ENCODE measurements at regions not wholly inside any gene's neighbourhood (a gene's known extent, or its start where the extent isn't known, plus 50 kb on each side); places are given as distances from the start of the nearest gene placed in this dataset.

GRCh38 chr4:116066711-116067245, 953.4 kb upstream of the NDST4 start:
- no peak overlapping the region for H3K27ac ChIP-seq
- WGBS, 2 donors (ENCODE audit: low coverage in 1 of 2), result 76% methylated on average over 5 of the region's 5 CpGs; no CpG with 5 or more reads in 1 of the 2 donors
- intact Hi-C loops (cut with DNase I; ENCODE audit: low total_unique reads), result no loop called here

DNA sequence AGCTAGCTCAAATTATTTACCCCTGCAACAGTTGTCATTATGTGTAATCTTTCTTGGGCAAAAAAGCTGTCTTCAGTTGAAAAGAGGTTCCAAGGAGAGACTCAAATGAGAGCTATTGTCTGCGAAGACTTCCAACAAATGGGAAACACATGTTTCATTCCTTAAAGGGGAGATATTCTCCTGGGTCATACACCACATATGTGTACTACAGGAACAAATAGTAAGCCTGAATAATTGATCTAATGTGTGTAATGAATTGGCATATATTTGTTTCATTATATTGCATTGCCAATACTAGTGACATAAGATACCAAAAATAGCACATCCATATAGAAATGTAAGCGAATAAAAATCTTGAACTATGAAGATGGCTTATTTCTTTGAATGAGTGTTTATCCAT, 950.9 kb upstream of the NDST4 start:
- H3K4me1 ChIP-seq, result no peaks in the 10 kb centered on the region
- intact Hi-C loops (cut with DNase I; ENCODE audit: low total_unique reads), result no loop called here
- no peak for TF ChIP-seq POLR2AphosphoS5 (IDR thresholded peaks at IDR 0.05)
- no peak for TF ChIP-seq CTCF (IDR thresholded peaks at IDR 0.05)
- no peak for TF ChIP-seq EP300 (IDR thresholded peaks at IDR 0.05; ENCODE audit: low read depth)
- no peak for TF ChIP-seq POLR2A (IDR thresholded peaks at IDR 0.05)
- no peak for DNase-seq
- no peaks in the 10 kb centered on the region for H3K9me3 ChIP-seq
- H3K27ac ChIP-seq, result no peak overlapping the region
- H3K36me3 ChIP-seq, result no peaks in the 10 kb centered on the region
- no peaks in the 10 kb centered on the region for H3K27me3 ChIP-seq
- WGBS, 2 donors (ENCODE audit: low coverage in 1 of 2), result 82 to 86% methylated on average over 2 of the region's 2 CpGs
- no peak overlapping the region for H3K4me3 ChIP-seq
- in situ Hi-C loops (cut with MboI; ENCODE audit: low pct_ligation_motif_present in 1 of 4, low pct_unique_long_range_greater_than_20kb in 1 of 4, low sequenced_read_pairs in 3 of 4), result no loop called here

More at GRCh38 chr4:116066711-116067245, 953.4 kb upstream of the NDST4 start:
- TF ChIP-seq POLR2A (IDR thresholded peaks at IDR 0.05), result no peak
- in situ Hi-C loops (cut with MboI; ENCODE audit: low pct_ligation_motif_present in 1 of 4, low pct_unique_long_range_greater_than_20kb in 1 of 4, low sequenced_read_pairs in 3 of 4), result no loop called here
- Histone ChIP-seq H3K9me3 (no peaks in the 10 kb centered on the region), H3K4me3 (no peak overlapping the region), H3K27me3 (no peaks in the 10 kb centered on the region), H3K36me3 (no peaks in the 10 kb centered on the region), H3K4me1 (no peaks in the 10 kb centered on the region)
- no peak for DNase-seq

- no peak for TF ChIP-seq POLR2A (IDR thresholded peaks at IDR 0.05)
- no peak for TF ChIP-seq POLR2AphosphoS5 (IDR thresholded peaks at IDR 0.05)
- no peak for TF ChIP-seq EP300 (IDR thresholded peaks at IDR 0.05; ENCODE audit: low read depth)
- no peak for TF ChIP-seq CTCF (IDR thresholded peaks at IDR 0.05)
- no peak for DNase-seq
- H3K9me3 ChIP-seq, result no peaks in the 10 kb centered on the region
- intact Hi-C loops (cut with DNase I; ENCODE audit: low total_unique reads) (no loop called here), in situ Hi-C loops (cut with MboI; ENCODE audit: low pct_ligation_motif_present in 1 of 4, low pct_unique_long_range_greater_than_20kb in 1 of 4, low sequenced_read_pairs in 3 of 4) (no loop called here)
- H3K4me3 ChIP-seq, result no peak overlapping the region
- no peak overlapping the region for H3K27ac ChIP-seq
- H3K36me3 ChIP-seq, result no peaks in the 10 kb centered on the region
- no peaks in the 10 kb centered on the region for H3K4me1 ChIP-seq
- H3K27me3 ChIP-seq, result no peaks in the 10 kb centered on the region
- WGBS, 2 donors (ENCODE audit: low coverage in 1 of 2), result 57 to 58% methylated on average over 1 of the region's 1 CpG
These were observed 945.9 kb upstream of the NDST4 start for GRCh38 chr4:116059361-116059760.

DNA sequence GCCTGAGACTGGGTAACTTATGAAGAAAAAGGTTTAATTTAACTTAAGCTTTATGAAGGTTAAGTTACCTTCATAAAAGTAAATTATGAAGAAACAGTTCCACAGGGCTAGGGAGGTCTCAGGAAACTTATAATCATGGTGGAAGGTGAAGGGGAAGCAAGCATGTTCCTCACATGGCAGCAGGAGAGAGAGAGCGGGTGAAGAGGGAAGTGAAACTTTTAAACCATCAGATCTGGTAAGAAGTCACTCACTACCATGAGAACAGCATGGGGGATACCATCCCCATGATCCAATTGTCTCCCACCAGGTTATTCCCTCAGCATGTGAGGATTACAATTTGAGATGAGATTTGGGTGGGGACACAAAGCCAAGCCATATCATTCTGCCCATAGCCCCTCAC, 944.7 kb upstream of the NDST4 start:
- Histone ChIP-seq H3K27ac (no peak overlapping the region), H3K9me3 (no peaks in the 10 kb centered on the region), H3K27me3 (no peaks in the 10 kb centered on the region), H3K36me3 (no peaks in the 10 kb centered on the region), H3K4me1 (no peaks in the 10 kb centered on the region), H3K4me3 (no peak overlapping the region)
- DNase-seq, result no peak
- intact Hi-C loops (cut with DNase I; ENCODE audit: low total_unique reads) (no loop called here), in situ Hi-C loops (cut with MboI; ENCODE audit: low pct_ligation_motif_present in 1 of 4, low pct_unique_long_range_greater_than_20kb in 1 of 4, low sequenced_read_pairs in 3 of 4) (no loop called here)
- WGBS, 2 donors (ENCODE audit: low coverage in 1 of 2), result 56 to 82% methylated on average over 1 of the region's 1 CpG
- no peak for TF ChIP-seq CTCF (IDR thresholded peaks at IDR 0.05)
- TF ChIP-seq POLR2A (IDR thresholded peaks at IDR 0.05), result no peak
- TF ChIP-seq EP300 (IDR thresholded peaks at IDR 0.05; ENCODE audit: low read depth), result no peak
- no peak for TF ChIP-seq POLR2AphosphoS5 (IDR thresholded peaks at IDR 0.05)

Data from transverse colon (tissue), 4 donors.